Thymus (tissue), 11 donors: ENCODE measurements at regions not wholly inside any gene's neighbourhood (a gene's known extent, or its start where the extent isn't known, plus 50 kb on each side); places are given as distances from the start of the nearest gene placed in this dataset.

Source experiments
- DNase-seq, 9 donors: peaks; one replicate each; pipeline ENCODE4 v3.0.0-alpha.2; 2013; ENCODE audit warnings: low spot score in 9 of 9, low read depth in 6 of 9, missing footprints in 1 of 9
- H3K27ac ChIP-seq, 2 donors: one replicate each; pipeline ENCODE4 v1.5.1; 2013; ENCODE audit warnings: control low read depth in 1 of 2, low read depth in 1 of 2, low read length in 1 of 2, mild to moderate bottlenecking in 1 of 2, moderate library complexity in 1 of 2
- H3K27me3 ChIP-seq, 2 donors: one replicate each; pipeline ENCODE4 v1.5.1; 2013; ENCODE audit warnings: low read length in 1 of 2; ENCODE audit not compliant: control insufficient read depth in 2 of 2, insufficient read depth in 1 of 2
- H3K36me3 ChIP-seq, 2 donors: one replicate each; pipeline ENCODE4 v1.5.1; 2013; ENCODE audit warnings: low read length in 1 of 2, mild to moderate bottlenecking in 1 of 2, moderate library complexity in 1 of 2; ENCODE audit not compliant: control insufficient read depth in 2 of 2, insufficient read depth in 2 of 2
- H3K4me1 ChIP-seq, 2 donors: one replicate each; pipeline ENCODE4 v1.5.1; 2013; ENCODE audit warnings: low read length in 2 of 2; ENCODE audit not compliant: control insufficient read depth in 2 of 2, insufficient read depth in 2 of 2
- H3K4me3 ChIP-seq, 2 donors: one replicate each; pipeline ENCODE4 v1.5.1; 2013; ENCODE audit warnings: low read length in 2 of 2, control low read depth in 1 of 2, mild to moderate bottlenecking in 1 of 2
- H3K9me3 ChIP-seq, 2 donors: one replicate each; pipeline ENCODE4 v1.5.1; 2013; ENCODE audit warnings: low read length in 1 of 2, mild to moderate bottlenecking in 1 of 2; ENCODE audit not compliant: control insufficient read depth in 2 of 2, insufficient read depth in 1 of 2
- WGBS: extraction: QIAGEN DNeasy Blood & Tissue Kit; methylation state at CpG from one replicate; pipeline ENCODE4 v1.1.7; 2013; 5-methylcytosine and 5-hydroxymethylcytosine counted together
- donor health status: healthy.

DNA sequence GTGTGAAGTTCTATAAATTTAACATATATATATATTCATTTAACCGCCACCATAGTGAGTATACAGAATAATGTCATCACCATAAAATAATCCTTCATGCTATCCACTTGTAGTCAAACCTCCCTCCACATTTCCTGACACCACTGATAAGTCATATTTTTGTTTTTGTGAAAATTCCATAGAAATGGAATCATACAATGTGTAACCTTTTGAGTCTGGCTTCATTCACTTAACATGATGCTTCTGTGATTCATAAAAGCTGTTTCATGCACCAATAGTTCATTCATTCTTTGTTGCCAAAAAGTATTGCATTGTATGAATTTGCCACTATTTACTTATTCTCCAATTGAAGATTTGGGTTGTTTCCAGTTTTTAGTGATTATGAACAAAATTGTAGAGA is 497.5 kb upstream of the PCDH20 start:
- Histone ChIP-seq H3K36me3 (no peaks in the 10 kb centered on the region), H3K4me1 (no peaks in the 10 kb centered on the region), H3K4me3 (no peak overlapping the region), H3K27me3 (no peaks in the 10 kb centered on the region), H3K9me3 (no peaks in the 10 kb centered on the region), H3K27ac (no peak overlapping the region)
- 89% methylated on average over 1 of the region's 1 CpG for WGBS
- no peak for DNase-seq

DNA sequence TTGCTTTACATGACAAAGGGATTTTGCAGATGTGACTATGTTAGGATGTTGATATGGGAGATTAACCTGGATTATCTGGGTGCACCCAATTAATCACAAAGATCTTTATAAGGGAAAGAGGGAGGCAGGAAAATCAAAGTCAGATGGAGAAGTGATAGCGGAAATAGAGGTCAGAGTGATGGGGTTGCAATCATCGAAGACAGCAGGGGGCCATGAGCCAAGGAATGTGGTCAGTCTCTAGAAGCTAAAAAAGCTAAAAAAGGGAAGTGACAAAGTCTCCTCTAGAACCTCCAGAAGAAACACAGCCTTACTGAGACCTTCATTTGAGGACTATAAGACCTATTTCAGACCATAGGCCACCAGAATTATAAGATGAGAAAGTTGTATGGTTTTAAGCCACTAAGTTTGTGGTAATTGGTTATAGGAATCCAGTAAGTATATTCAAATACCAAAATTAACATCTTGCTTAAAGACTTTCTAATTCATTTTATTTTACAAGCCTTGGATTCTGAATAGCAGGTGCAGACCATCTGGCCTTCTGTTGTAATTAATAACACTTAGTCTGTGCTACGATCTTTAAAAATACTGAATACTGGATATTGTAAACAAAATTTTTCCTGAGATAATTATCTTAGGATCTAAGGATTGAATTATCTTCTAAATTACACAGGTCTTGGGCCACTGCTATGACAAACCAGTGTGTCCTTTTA is 493.4 kb upstream of the PCDH20 start:
- no peaks in the 10 kb centered on the region for H3K36me3 ChIP-seq
- no peaks in the 10 kb centered on the region for H3K27me3 ChIP-seq
- no peak overlapping the region for H3K4me3 ChIP-seq
- DNase-seq = no peak
- 90% methylated on average over 3 of the region's 3 CpGs for WGBS
- no peaks in the 10 kb centered on the region for H3K4me1 ChIP-seq
- no peaks in the 10 kb centered on the region for H3K9me3 ChIP-seq
- no peak overlapping the region for H3K27ac ChIP-seq

DNA sequence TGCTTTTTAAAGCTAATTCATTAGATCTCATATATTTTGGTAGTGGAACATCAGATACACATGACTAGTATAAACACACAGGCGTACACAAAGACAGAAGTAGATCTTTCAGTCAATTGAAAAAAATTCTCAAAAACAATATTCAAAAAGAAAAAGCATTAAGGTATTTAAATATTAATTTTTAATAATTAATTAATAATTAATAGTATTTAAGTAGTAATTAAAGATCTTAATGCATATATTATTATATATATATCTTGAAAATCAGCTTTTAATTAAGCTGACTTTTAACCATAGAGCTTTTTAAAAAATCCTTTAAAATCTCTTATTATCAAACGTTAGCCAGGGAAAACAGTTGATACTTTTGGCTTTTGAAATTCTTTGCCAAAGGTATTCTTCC is 489.4 kb upstream of the PCDH20 start:
- no peaks in the 10 kb centered on the region for H3K9me3 ChIP-seq
- no peak overlapping the region for H3K27ac ChIP-seq
- H3K36me3 ChIP-seq = no peaks in the 10 kb centered on the region
- DNase-seq = no peak
- WGBS = 95% methylated on average over 2 of the region's 2 CpGs
- no peak overlapping the region for H3K4me3 ChIP-seq
- no peaks in the 10 kb centered on the region for H3K4me1 ChIP-seq
- H3K27me3 ChIP-seq = no peaks in the 10 kb centered on the region

DNA sequence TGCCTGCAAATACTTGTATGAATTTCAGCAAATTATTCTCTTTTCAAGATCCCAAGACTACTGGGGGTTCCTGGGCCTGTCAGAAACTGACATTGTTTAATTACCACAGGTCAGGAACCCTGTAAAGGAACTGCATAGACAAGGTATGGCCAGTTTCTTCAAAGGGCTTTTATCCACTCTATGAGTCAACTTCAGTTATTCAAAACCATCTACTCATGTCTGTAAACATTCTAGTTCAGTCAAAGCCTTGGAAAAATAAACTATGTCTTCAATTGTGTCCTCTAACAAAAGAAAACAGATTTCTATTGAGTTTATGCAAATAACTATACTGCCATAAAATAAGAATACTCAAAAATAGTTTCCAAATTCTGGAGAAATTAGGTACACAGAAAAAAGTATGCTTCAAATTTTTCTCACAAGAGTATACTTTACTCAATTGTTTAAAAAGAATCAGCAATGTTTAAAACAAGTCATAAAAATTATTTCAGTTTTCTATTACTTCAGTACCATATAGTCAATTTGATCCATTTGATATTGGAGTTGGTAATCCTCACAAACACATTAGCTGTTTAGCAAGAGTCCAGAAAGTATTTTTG is 486.4 kb upstream of the PCDH20 start:
- no peaks in the 10 kb centered on the region for H3K27me3 ChIP-seq
- H3K4me1 ChIP-seq = no peaks in the 10 kb centered on the region
- H3K4me3 ChIP-seq = no peak overlapping the region
- no peaks in the 10 kb centered on the region for H3K36me3 ChIP-seq
- H3K27ac ChIP-seq = no peak overlapping the region
- DNase-seq = no peak
- H3K9me3 ChIP-seq = no peaks in the 10 kb centered on the region

DNA sequence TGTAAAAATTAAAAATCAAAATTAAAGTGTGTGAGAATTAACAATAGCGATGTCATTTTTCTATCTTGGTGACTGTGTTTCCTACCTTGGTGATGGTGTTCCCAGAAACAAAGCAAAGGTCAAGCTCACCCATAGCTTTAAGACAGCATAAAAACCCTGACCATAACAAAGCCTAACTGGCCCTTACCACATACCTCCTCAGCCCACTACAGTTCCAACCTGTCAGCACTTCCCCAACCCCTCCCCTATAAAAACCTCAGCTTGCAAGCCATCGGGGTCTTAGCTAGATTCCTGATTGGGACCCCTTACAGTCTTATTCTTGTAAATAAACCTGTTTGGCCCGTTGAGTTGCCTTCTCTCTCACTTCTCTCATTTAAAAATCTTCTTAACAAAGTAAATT is 484.4 kb upstream of the PCDH20 start:
- no peaks in the 10 kb centered on the region for H3K36me3 ChIP-seq
- no peaks in the 10 kb centered on the region for H3K4me1 ChIP-seq
- no peaks in the 10 kb centered on the region for H3K27me3 ChIP-seq
- 54% methylated on average over 3 of the region's 3 CpGs for WGBS
- no peaks in the 10 kb centered on the region for H3K9me3 ChIP-seq
- no peak for DNase-seq
- no peak overlapping the region for H3K4me3 ChIP-seq
- no peak overlapping the region for H3K27ac ChIP-seq

DNA sequence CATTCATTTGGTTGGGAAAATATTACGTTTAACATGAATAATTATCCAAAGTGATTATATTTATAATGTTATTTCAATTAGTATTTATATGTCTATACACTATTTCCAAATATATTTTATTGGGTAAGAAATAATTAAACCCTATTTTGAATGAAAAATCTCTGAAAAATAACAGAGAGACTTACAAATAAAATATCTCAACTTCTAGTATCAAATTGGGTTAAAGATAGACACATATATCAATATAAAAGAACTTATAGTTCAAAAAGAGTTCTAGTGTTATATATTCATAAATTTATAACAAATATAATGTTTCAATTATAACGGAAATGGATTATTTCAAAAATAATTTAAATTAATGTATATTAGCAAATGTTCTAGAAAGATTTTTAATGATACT is 482.6 kb upstream of the PCDH20 start:
- Histone ChIP-seq H3K27ac (no peak overlapping the region), H3K27me3 (no peaks in the 10 kb centered on the region), H3K9me3 (no peaks in the 10 kb centered on the region), H3K36me3 (no peaks in the 10 kb centered on the region), H3K4me3 (no peak overlapping the region), H3K4me1 (no peaks in the 10 kb centered on the region)
- no peak for DNase-seq
- 94% methylated on average over 2 of the region's 2 CpGs for WGBS

DNA sequence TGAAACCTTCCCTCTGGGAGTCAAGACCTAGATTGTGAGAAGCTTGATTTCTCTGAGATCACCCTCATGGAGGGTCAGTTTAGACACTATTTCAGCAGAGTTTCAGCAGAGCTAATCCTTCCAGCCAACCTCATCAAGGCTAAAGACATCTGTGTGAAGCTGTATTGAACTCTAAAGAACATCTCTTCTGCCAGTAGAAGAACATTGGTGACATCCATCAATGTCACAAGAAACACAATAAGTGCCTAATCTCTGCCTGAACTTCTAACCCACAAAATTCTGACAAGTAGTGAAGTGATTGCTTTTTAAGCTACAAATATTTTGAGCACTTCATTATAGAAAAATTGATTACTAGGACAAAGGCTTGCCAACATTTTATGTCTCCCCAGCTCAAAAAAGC is 475.8 kb upstream of the PCDH20 start:
- DNase-seq = no peak
- Histone ChIP-seq H3K4me1 (no peaks in the 10 kb centered on the region), H3K36me3 (no peaks in the 10 kb centered on the region), H3K27ac (no peak overlapping the region), H3K27me3 (no peaks in the 10 kb centered on the region), H3K9me3 (no peaks in the 10 kb centered on the region), H3K4me3 (no peak overlapping the region)

DNA sequence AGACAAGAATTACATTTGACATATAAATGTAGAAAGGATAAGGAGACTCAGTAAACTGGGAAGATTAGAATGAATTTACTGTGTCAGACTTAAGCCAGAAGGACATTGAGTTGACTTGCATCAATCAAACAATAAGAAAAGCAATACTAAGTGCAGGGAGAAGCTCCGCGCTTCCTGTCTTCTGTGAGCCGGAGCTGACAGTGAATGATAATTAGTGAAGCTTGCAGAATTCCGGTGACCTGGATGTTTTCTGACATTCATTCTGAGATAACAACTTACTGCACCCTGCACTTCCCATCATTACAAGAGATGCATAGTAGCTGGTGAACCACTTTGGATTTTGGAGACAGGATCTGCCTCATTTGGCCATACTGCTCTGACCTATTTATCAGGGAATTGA is 469.2 kb upstream of the PCDH20 start:
- H3K9me3 ChIP-seq = no peaks in the 10 kb centered on the region
- no peak for DNase-seq
- H3K27me3 ChIP-seq = no peaks in the 10 kb centered on the region
- H3K27ac ChIP-seq = no peak overlapping the region
- no peaks in the 10 kb centered on the region for H3K36me3 ChIP-seq
- no peaks in the 10 kb centered on the region for H3K4me1 ChIP-seq
- 92% methylated on average over 4 of the region's 4 CpGs for WGBS
- H3K4me3 ChIP-seq = no peak overlapping the region

DNA sequence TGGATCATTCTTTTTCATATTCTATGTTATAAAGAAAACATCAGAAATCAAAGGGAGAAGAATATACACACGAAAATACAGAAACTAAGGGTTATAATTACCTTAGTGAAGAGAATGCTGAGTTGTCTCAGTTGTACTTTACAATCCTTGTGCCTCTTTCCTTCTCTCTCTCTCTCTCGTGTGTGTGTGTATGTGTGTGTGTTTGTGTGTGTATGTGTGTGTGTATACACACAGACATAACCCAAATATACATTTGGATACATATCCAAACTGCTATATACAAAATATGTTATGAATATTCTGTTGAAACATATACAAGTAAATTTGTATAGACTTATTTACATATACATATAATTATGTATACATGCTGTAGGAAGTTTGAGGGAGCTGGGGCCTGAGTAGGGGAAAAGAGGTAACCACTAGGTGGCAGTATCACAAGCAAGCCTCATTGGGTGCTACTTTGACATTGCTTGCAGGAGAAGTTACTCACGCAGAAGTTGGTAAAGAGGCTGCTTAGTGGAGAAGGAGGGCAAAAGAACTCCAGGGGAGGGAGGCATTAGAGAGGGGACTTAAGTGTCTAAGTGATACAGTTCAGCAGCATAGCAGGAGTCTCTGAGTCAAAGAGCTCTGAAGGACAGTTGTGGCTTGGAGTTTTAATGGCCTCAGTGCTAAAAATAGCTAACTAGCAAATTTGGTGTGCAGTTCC is 465.1 kb upstream of the PCDH20 start:
- WGBS = 58% methylated on average over 3 of the region's 3 CpGs
- no peaks in the 10 kb centered on the region for H3K36me3 ChIP-seq
- no peaks in the 10 kb centered on the region for H3K27me3 ChIP-seq
- H3K4me1 ChIP-seq = no peaks in the 10 kb centered on the region
- H3K4me3 ChIP-seq = no peak overlapping the region
- DNase-seq = peak in 4 of 9 donors; percentile 2 to 22 (median 9)
- peaks cover 0 to 7% of the 10 kb centered on the region in 2 donors for H3K9me3 ChIP-seq
- H3K27ac ChIP-seq = no peak overlapping the region
